GM13976 (cell line): ENCODE measurements at regions not wholly inside any gene's neighbourhood (a gene's known extent, or its start where the extent isn't known, plus 50 kb on each side); places are given as distances from the start of the nearest gene placed in this dataset.

Experiments used
- DNase-seq: peaks from one replicate; pipeline ENCODE4 v3.0.0; 2012; ENCODE audit warnings: low spot score
- CTCF ChIP-seq: IDR thresholded peaks from 2 replicates; pipeline ENCODE4 v1.5.1; 2012; ENCODE audit warnings: borderline replicate concordance, mild to moderate bottlenecking; ENCODE audit not compliant: insufficient read depth; ENCODE audit errors: extremely low read depth, missing control alignments, control extremely low read depth
- in situ Hi-C: fragments of 300-500 bp; cut with MboI; formaldehyde crosslinking; loops from one replicate; pipeline ENCODE4 v1.12.0; 2022; ENCODE audit warnings: low sequenced_read_pairs, mixed read lengths, inconsistent platforms; ENCODE audit not compliant: unreplicated experiment

DNA sequence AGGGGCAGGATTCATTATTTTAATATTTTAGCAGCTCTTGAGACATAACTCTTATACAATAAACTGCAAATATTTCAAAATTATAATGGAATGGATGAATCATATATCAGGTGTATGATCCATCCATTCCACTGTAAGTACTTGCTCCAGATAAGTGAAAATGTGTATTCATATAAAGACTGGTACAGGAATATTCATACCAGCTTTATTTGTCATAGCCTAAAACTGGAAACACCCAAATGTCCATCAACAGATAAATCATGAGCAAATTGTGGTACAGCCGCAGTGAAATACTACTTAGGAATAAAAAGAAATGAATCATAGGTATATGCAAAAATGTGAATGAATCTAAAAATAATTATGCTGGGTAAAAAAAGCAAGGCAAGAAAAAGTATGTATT lies 263.6 kb upstream of the SYT10 start:
- DNase-seq = no peak
- in situ Hi-C loops = no loop called here
- TF ChIP-seq CTCF = no peak

DNA sequence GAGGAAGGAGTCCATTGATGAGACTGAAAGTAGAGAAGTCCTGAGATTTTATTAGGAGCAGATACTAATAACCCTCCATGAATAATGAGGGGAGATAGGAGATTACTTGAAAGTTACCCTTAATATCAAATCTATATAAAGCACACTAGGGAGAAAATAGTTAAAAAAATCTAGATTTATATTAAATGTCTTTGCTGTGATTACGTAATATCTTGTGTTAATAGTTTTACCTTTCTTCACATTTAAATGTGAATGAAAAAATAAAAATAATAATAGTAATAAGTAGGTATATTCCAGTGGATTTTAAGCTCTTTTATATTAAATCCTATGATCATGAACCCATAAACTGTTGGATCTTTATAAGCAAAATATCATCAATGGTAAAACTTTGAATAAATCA lies 267.3 kb upstream of the SYT10 start:
- in situ Hi-C loops = no loop called here
- TF ChIP-seq CTCF = no peak
- no peak for DNase-seq

GRCh38 chr12:33708935-33709334 lies 269.3 kb upstream of the SYT10 start:
- no peak for DNase-seq
- TF ChIP-seq CTCF = no peak
- in situ Hi-C loops = no loop called here

- no peak for TF ChIP-seq CTCF
- no peak for DNase-seq
- in situ Hi-C loops = no loop called here
These were observed 270.9 kb upstream of the SYT10 start for GRCh38 chr12:33710548-33710947.

DNA sequence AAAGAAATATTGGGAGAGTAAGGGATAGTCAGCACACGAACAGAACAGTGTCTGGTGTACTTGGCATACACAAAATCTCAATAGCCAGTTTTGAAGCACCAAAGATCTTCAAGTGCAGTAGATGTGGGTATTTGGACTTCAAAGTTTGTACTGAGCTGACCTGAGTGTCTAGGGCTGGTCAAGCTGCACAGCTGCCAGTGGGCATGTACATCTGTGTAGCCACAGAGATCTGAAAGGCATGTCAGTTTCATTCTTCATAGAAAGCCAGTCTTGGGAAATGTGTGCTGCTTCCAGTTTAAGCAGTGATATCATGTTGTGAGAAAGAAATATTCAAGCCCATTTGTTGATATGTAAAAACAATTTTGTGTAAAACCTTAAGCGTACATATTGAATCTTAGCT lies 279.0 kb upstream of the SYT10 start:
- TF ChIP-seq CTCF = no peak
- in situ Hi-C loops = no loop called here
- DNase-seq = no peak

DNA sequence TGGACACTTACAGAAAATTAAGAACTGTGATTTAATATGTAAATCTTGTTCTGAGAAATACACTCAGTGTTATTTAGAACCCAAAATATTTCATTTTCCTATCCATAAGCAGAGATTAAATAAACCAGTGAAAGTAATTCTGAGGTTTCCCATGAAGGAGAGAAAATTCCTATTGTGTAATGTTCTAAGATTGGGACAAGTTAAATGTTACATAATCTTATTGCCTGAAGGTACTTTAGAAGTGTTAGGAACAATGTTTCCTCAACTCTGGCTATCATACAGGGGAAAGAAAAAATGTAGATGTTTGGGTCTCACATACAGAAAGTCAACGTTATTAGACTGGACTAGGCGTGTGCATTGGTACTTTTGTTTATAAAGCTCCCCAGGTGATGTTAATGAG lies 281.9 kb upstream of the SYT10 start:
- TF ChIP-seq CTCF = no peak
- DNase-seq = no peak
- in situ Hi-C loops = no loop called here

- no peak for DNase-seq
- no peak for TF ChIP-seq CTCF
- in situ Hi-C loops = no loop called here
These were observed 285.2 kb upstream of the SYT10 start for GRCh38 chr12:33724867-33725266.
